Loucy (cell line): ENCODE measurements at regions not wholly inside any gene's neighbourhood (a gene's known extent, or its start where the extent isn't known, plus 50 kb on each side); places are given as distances from the start of the nearest gene placed in this dataset.

Experiments
- H2AFZ ChIP-seq: fragments of 200-600 bp; sonication (generic); 2 replicates; pipeline ENCODE4 v1.6.0; 2016; ENCODE audit warnings: antibody characterized with exemption, mild to moderate bottlenecking, low read length, moderate library complexity
- H3F3A ChIP-seq: fragments of 200-600 bp; 2 replicates; pipeline ENCODE4 v1.6.0; 2016; ENCODE audit warnings: antibody characterized with exemption, low read depth, mild to moderate bottlenecking
- H3K27me3 ChIP-seq: fragments of 200-600 bp; sonication (generic); 2 replicates; pipeline ENCODE4 v1.6.1; 2014; ENCODE audit warnings: low read length, mild to moderate bottlenecking; ENCODE audit not compliant: insufficient read depth, poor library complexity, severe bottlenecking
- H3K36me3 ChIP-seq: fragments of 200-600 bp; sonication (generic); 2 replicates; pipeline ENCODE4 v1.6.1; 2016; ENCODE audit warnings: low read length; ENCODE audit not compliant: insufficient read depth
- H3K4me1 ChIP-seq: fragments of 200-600 bp; sonication (generic); 2 replicates; pipeline ENCODE4 v1.5.1; 2014; ENCODE audit warnings: low read length, mild to moderate bottlenecking; ENCODE audit not compliant: insufficient read depth, poor library complexity, severe bottlenecking
- H3K4me2 ChIP-seq: fragments of 200-600 bp; sonication (generic); 2 replicates; pipeline ENCODE4 v1.6.0; 2014; ENCODE audit warnings: antibody characterized with exemption, low read length, low read depth, mild to moderate bottlenecking; ENCODE audit not compliant: poor library complexity, severe bottlenecking
- H3K4me3 ChIP-seq: fragments of 200-600 bp; sonication (generic); 2 replicates; pipeline ENCODE4 v1.5.1; 2014; ENCODE audit warnings: low read length, mild to moderate bottlenecking, mixed read lengths; ENCODE audit not compliant: poor library complexity, severe bottlenecking
- H3K79me2 ChIP-seq: fragments of 200-600 bp; sonication (generic); 2 replicates; pipeline ENCODE4 v1.6.1; 2014; ENCODE audit warnings: low read length; ENCODE audit not compliant: insufficient read depth
- H3K9ac ChIP-seq: fragments of 200-600 bp; sonication (generic); 2 replicates; pipeline ENCODE4 v1.6.0; 2014; ENCODE audit warnings: mild to moderate bottlenecking, low read depth, low read length, moderate library complexity; ENCODE audit not compliant: poor library complexity, severe bottlenecking
- H3K9me2 ChIP-seq: fragments of 200-600 bp; sonication (generic); replicated peaks from 2 replicates; pipeline ENCODE4 v1.6.1; 2016; ENCODE audit warnings: low read depth, low read length, mixed read lengths
- H3K9me3 ChIP-seq: fragments of 200-600 bp; sonication (generic); 2 replicates; pipeline ENCODE4 v1.6.1; 2014; ENCODE audit warnings: mild to moderate bottlenecking, antibody characterized with exemption, low read length, low read depth; ENCODE audit not compliant: insufficient read depth
- H4K20me1 ChIP-seq: fragments of 200-600 bp; sonication (generic); 2 replicates; pipeline ENCODE4 v1.6.0; 2014; ENCODE audit warnings: antibody characterized with exemption, low read length, mild to moderate bottlenecking; ENCODE audit not compliant: insufficient read depth, poor library complexity, severe bottlenecking
- CTCF ChIP-seq: fragments of 200-600 bp; sonication (generic); conservative IDR thresholded peaks from 2 replicates; pipeline ENCODE4 v1.5.1; 2014; ENCODE audit warnings: mild to moderate bottlenecking, antibody characterized with exemption, low read length
- EZH2phosphoT487 ChIP-seq: fragments of 200-600 bp; IDR thresholded peaks from 2 replicates; pipeline ENCODE4 v1.6.1; 2018; ENCODE audit warnings: antibody characterized with exemption, mild to moderate bottlenecking, moderate library complexity, borderline replicate concordance

- no peak overlapping the region for H2AFZ ChIP-seq
- H4K20me1 ChIP-seq = no peaks in the 10 kb centered on the region
- no peak overlapping the region for H3K4me2 ChIP-seq
- H3F3A ChIP-seq = no peaks in the 10 kb centered on the region
- no peaks in the 10 kb centered on the region for H3K9me3 ChIP-seq
- H3K9ac ChIP-seq = no peak overlapping the region
- no peaks in the 10 kb centered on the region for H3K36me3 ChIP-seq
- H3K9me2 ChIP-seq = no peaks in the 10 kb centered on the region
- no peaks in the 10 kb centered on the region for H3K79me2 ChIP-seq
- no peaks in the 10 kb centered on the region for H3K4me1 ChIP-seq
- H3K4me3 ChIP-seq = no peak overlapping the region
- TF ChIP-seq CTCF (no peak), EZH2phosphoT487 (no peak)
- H3K27me3 ChIP-seq = no peaks in the 10 kb centered on the region
These were observed 649.4 kb upstream of the ZEB2 start for GRCh38 chr2:145169285-145169684.

- no peaks in the 10 kb centered on the region for H3F3A ChIP-seq
- H3K27me3 ChIP-seq = no peaks in the 10 kb centered on the region
- H3K4me2 ChIP-seq = no peak overlapping the region
- H3K4me1 ChIP-seq = no peaks in the 10 kb centered on the region
- no peaks in the 10 kb centered on the region for H3K79me2 ChIP-seq
- no peaks in the 10 kb centered on the region for H3K9me2 ChIP-seq
- no peaks in the 10 kb centered on the region for H4K20me1 ChIP-seq
- no peaks in the 10 kb centered on the region for H3K9me3 ChIP-seq
- H2AFZ ChIP-seq = no peak overlapping the region
- no peak overlapping the region for H3K4me3 ChIP-seq
- H3K36me3 ChIP-seq = no peaks in the 10 kb centered on the region
- TF ChIP-seq EZH2phosphoT487 = no peak
- no peak for TF ChIP-seq CTCF
- H3K9ac ChIP-seq = no peak overlapping the region
These were observed 648.2 kb upstream of the ZEB2 start for GRCh38 chr2:145168091-145168490.

- Histone ChIP-seq H2AFZ (no peak overlapping the region), H3K4me2 (no peak overlapping the region), H3K79me2 (no peaks in the 10 kb centered on the region), H3K4me3 (no peak overlapping the region), H3K9me2 (no peaks in the 10 kb centered on the region), H3K27me3 (no peaks in the 10 kb centered on the region), H3K36me3 (no peaks in the 10 kb centered on the region), H3K4me1 (no peaks in the 10 kb centered on the region), H4K20me1 (no peaks in the 10 kb centered on the region), H3K9me3 (no peaks in the 10 kb centered on the region), H3K9ac (no peak overlapping the region), H3F3A (no peaks in the 10 kb centered on the region)
- TF ChIP-seq CTCF = no peak
- TF ChIP-seq EZH2phosphoT487 = no peak
These were observed 646.9 kb upstream of the ZEB2 start for GRCh38 chr2:145166731-145167302.
